HCT116 (cell line): ENCODE measurements at regions not wholly inside any gene's neighbourhood (a gene's known extent, or its start where the extent isn't known, plus 50 kb on each side); places are given as distances from the start of the nearest gene placed in this dataset.

ENCODE experiments used
- ATAC-seq: fragments of 200-7000 bp; cut with Tn5 transposase; 2 replicates; pipeline ENCODE4 v1.9.1; 2020; ENCODE audit warnings: mild to moderate bottlenecking, moderate library complexity
- BruUV-seq: library from RNA; stranded (reverse); fragments of 400-500 nt; replicated peaks from 2 replicates; lab custom pipeline; 2021; lab: Mats Ljungman, UMichigan
- CTCF ChIA-PET: fragments of 300-600 bp; sonication (Branson Sonifier 250); formaldehyde crosslinking; loops from one replicate; lab custom pipeline; 2021; ENCODE audit warnings: antibody characterized with exemption; lab: Charles Lee
- POLR2A ChIA-PET: fragments of 300-600, 350-600 bp; sonication (Branson Sonifier 250); formaldehyde crosslinking; loops from one replicate; lab custom pipeline; 2021; ENCODE audit warnings: antibody characterized with exemption; lab: Charles Lee
- RAD21 ChIA-PET, 2 experiments: fragments of 300-600 bp; sonication (Branson Sonifier 250); formaldehyde crosslinking; loops; one replicate each; lab custom pipeline; 2023; ENCODE audit warnings: low total read pairs in 2 of 2; ENCODE audit not compliant: uncharacterized antibody in 2 of 2, unreplicated experiment in 2 of 2, low non-redundant PET in 1 of 2; lab: Charles Lee
- DNase-seq: peaks from one replicate; pipeline ENCODE4 v3.0.0-alpha.2; 2010; ENCODE audit warnings: low read depth, low spot score
- H2AFZ ChIP-seq: fragments of 200-600 bp; shearing (Covaris generic), sonication (generic); 2 replicates; pipeline ENCODE4 v1.6.1; 2017; ENCODE audit warnings: low read depth, mixed run types, mixed read lengths, antibody characterized with exemption, low read length; ENCODE audit not compliant: poor library complexity, severe bottlenecking
- H3K27ac ChIP-seq: 2 replicates; pipeline ENCODE4 v1.5.1; 2012; ENCODE audit warnings: low read depth, low read length
- H3K27me3 ChIP-seq: fragments of 200-600 bp; sonication (generic); 2 replicates; pipeline ENCODE4 v1.6.1; 2016; ENCODE audit warnings: mixed run types, low read length, mixed read lengths; ENCODE audit not compliant: insufficient read depth
- H3K36me3 ChIP-seq, 2 experiments: fragments of 200-500 bp in 1 of 2; fragments of 200-600 bp in 1 of 2; sonication (Bioruptor generic) in 1 of 2; sonication (generic) in 1 of 2; 2 replicates each; pipeline versions ENCODE4 v1.5.1 to v1.6.1; 2014 to 2016; ENCODE audit warnings: low read length in 2 of 2, inconsistent platforms in 1 of 2, mixed read lengths in 1 of 2, mixed run types in 1 of 2; ENCODE audit not compliant: insufficient read depth in 2 of 2, control insufficient read depth in 1 of 2
- H3K4me1 ChIP-seq, 2 experiments: fragments of 200-600 bp in 1 of 2; sonication (generic) in 1 of 2; 2 replicates each; pipeline versions ENCODE4 v1.5.1 to v1.6.1; 2012 to 2017; ENCODE audit warnings: low read length in 2 of 2, inconsistent platforms in 1 of 2, mild to moderate bottlenecking in 1 of 2, mixed read lengths in 1 of 2, mixed run types in 1 of 2, moderate library complexity in 1 of 2; ENCODE audit not compliant: insufficient read depth in 2 of 2, control insufficient read depth in 1 of 2
- H3K4me2 ChIP-seq: fragments of 200-600 bp; sonication (generic); 2 replicates; pipeline ENCODE4 v1.6.1; 2017; ENCODE audit warnings: mixed run types, low read length, mixed read lengths
- H3K4me3 ChIP-seq, 2 experiments: fragments of 200-600 bp in 1 of 2; sonication (generic) in 1 of 2; replicated peaks in 1 of 2; 2 replicates each; pipeline ENCODE4 v1.5.1; 2011 to 2016; ENCODE audit warnings: low read length in 2 of 2, control low read depth in 1 of 2, low read depth in 1 of 2, mild to moderate bottlenecking in 1 of 2, mixed read lengths in 1 of 2, mixed run types in 1 of 2
- H3K79me2 ChIP-seq: fragments of 200-600 bp; sonication (generic); 2 replicates; pipeline ENCODE4 v1.6.1; 2017; ENCODE audit warnings: mild to moderate bottlenecking, mixed run types, low read length, moderate library complexity, mixed read lengths; ENCODE audit not compliant: insufficient read depth
- H3K9ac ChIP-seq: fragments of 200-600 bp; sonication (generic); 2 replicates; pipeline ENCODE4 v1.6.1; 2016; ENCODE audit warnings: low read length, mixed read lengths
- H3K9me2 ChIP-seq: fragments of 200-600 bp; sonication (generic), shearing (Covaris generic); 2 replicates; pipeline ENCODE4 v1.6.1; 2017; ENCODE audit warnings: mixed run types, mild to moderate bottlenecking, moderate library complexity; ENCODE audit not compliant: insufficient read depth
- H3K9me3 ChIP-seq, 2 experiments: fragments of 200-500 bp in 1 of 2; fragments of 200-600 bp in 1 of 2; sonication (Bioruptor generic) in 1 of 2; sonication (generic) in 1 of 2; 2 replicates each; pipeline ENCODE4 v1.6.1; 2014 to 2017; ENCODE audit warnings: low read length in 2 of 2, mixed read lengths in 2 of 2, inconsistent platforms in 1 of 2, low read depth in 1 of 2, mild to moderate bottlenecking in 1 of 2, mixed run types in 1 of 2, moderate library complexity in 1 of 2; ENCODE audit not compliant: control insufficient read depth in 1 of 2, insufficient read depth in 1 of 2
- H4K20me1 ChIP-seq: fragments of 200-600 bp; sonication (generic), shearing (Covaris generic); 2 replicates; pipeline ENCODE4 v1.6.1; 2017; ENCODE audit warnings: mixed run types, mild to moderate bottlenecking, moderate library complexity; ENCODE audit not compliant: insufficient read depth
- CEBPB ChIP-seq: IDR thresholded peaks from 2 replicates; pipeline ENCODE4 v1.6.1; 2012; ENCODE audit warnings: low read depth
- EGR1 ChIP-seq: IDR thresholded peaks from 2 replicates; pipeline ENCODE4 v1.6.1; 2012; ENCODE audit warnings: low read depth
- EZH2 ChIP-seq: fragments of 200-600 bp; sonication (generic); IDR thresholded peaks from 2 replicates; pipeline ENCODE4 v1.6.1; 2017; ENCODE audit warnings: antibody characterized with exemption, mixed run types
- EZH2phosphoT487 ChIP-seq: fragments of 200-600 bp; IDR thresholded peaks from 2 replicates; pipeline ENCODE4 v1.6.1; 2018; ENCODE audit warnings: antibody characterized with exemption, borderline replicate concordance
- FOSL1 ChIP-seq: IDR thresholded peaks from 2 replicates; pipeline ENCODE4 v1.6.1; 2012; ENCODE audit warnings: low read depth
- JUND ChIP-seq: IDR thresholded peaks from 2 replicates; pipeline ENCODE4 v1.6.1; 2012
- SIN3A ChIP-seq: IDR thresholded peaks from 2 replicates; pipeline ENCODE4 v1.6.1; 2012; ENCODE audit warnings: low read depth
- SP1 ChIP-seq: IDR thresholded peaks from 2 replicates; pipeline ENCODE4 v1.6.1; 2012; ENCODE audit warnings: low read depth
- SRF ChIP-seq: IDR thresholded peaks from 2 replicates; pipeline ENCODE4 v1.6.1; 2012; ENCODE audit warnings: low read depth
- TCF7L2 ChIP-seq: IDR thresholded peaks from 2 replicates; pipeline ENCODE4 v1.7.0; 2011; ENCODE audit warnings: borderline replicate concordance, inconsistent platforms; ENCODE audit not compliant: insufficient read depth, insufficient read length; ENCODE audit errors: extremely low read depth
- ZFX ChIP-seq: fragments of 450-650 bp; IDR thresholded peaks from 2 replicates; pipeline ENCODE4 v1.6.1; 2017
- intact Hi-C: fragments of 100-400 bp; cut with micrococcal nuclease; formaldehyde crosslinking; loops from 2 replicates; pipeline ENCODE4 v1.10.0; 2022
- TF ChIP-seq, protein P1 (sequence below): IDR thresholded peaks from 2 replicates; pipeline ENCODE4 v1.6.1; 2012
- TF ChIP-seq, protein P2 (sequence below): IDR thresholded peaks from 2 replicates; pipeline ENCODE4 v1.6.1; 2012; ENCODE audit warnings: low read depth
- TF ChIP-seq, protein P3 (sequence below): IDR thresholded peaks from 2 replicates; pipeline ENCODE4 v1.6.1; 2012

GRCh38 chr2:217179854-217180253 is 320.0 kb upstream of the TNP1 start:
- RAD21 ChIA-PET, result no interaction called here
- H2AFZ ChIP-seq, result no peak overlapping the region
- no peak for TF ChIP-seq EZH2phosphoT487
- no peak for TF ChIP-seq TCF7L2
- TF ChIP-seq FOSL1, result no peak
- no peak for TF ChIP-seq JUND
- TF ChIP-seq ZFX, result no peak
- no peak for TF ChIP-seq EGR1
- no peak for TF ChIP-seq SRF
- no peak for TF ChIP-seq EZH2
- TF ChIP-seq, protein P1, sequence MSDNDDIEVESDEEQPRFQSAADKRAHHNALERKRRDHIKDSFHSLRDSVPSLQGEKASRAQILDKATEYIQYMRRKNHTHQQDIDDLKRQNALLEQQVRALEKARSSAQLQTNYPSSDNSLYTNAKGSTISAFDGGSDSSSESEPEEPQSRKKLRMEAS, result no peak
- no peak for TF ChIP-seq SP1
- TF ChIP-seq, protein P2, sequence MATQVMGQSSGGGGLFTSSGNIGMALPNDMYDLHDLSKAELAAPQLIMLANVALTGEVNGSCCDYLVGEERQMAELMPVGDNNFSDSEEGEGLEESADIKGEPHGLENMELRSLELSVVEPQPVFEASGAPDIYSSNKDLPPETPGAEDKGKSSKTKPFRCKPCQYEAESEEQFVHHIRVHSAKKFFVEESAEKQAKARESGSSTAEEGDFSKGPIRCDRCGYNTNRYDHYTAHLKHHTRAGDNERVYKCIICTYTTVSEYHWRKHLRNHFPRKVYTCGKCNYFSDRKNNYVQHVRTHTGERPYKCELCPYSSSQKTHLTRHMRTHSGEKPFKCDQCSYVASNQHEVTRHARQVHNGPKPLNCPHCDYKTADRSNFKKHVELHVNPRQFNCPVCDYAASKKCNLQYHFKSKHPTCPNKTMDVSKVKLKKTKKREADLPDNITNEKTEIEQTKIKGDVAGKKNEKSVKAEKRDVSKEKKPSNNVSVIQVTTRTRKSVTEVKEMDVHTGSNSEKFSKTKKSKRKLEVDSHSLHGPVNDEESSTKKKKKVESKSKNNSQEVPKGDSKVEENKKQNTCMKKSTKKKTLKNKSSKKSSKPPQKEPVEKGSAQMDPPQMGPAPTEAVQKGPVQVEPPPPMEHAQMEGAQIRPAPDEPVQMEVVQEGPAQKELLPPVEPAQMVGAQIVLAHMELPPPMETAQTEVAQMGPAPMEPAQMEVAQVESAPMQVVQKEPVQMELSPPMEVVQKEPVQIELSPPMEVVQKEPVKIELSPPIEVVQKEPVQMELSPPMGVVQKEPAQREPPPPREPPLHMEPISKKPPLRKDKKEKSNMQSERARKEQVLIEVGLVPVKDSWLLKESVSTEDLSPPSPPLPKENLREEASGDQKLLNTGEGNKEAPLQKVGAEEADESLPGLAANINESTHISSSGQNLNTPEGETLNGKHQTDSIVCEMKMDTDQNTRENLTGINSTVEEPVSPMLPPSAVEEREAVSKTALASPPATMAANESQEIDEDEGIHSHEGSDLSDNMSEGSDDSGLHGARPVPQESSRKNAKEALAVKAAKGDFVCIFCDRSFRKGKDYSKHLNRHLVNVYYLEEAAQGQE, result no peak
- TF ChIP-seq, protein P3, sequence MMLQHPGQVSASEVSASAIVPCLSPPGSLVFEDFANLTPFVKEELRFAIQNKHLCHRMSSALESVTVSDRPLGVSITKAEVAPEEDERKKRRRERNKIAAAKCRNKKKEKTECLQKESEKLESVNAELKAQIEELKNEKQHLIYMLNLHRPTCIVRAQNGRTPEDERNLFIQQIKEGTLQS, result no peak
- TF ChIP-seq CEBPB, result no peak
- TF ChIP-seq SIN3A, result no peak
- TF ChIP-seq, all 23 proteins: peak for 0
- Histone ChIP-seq H3K36me3 (no peaks in the 10 kb centered on the region), H3K9me2 (no peaks in the 10 kb centered on the region), H3K79me2 (no peaks in the 10 kb centered on the region), H3K4me3 (no peak overlapping the region), H3K9ac (no peak overlapping the region), H3K4me2 (no peak overlapping the region), H4K20me1 (no peaks in the 10 kb centered on the region), H3K27me3 (no peaks in the 10 kb centered on the region; the same call in 1 of the 2 replicates), H3K4me1 (no peaks in the 10 kb centered on the region), H3K9me3 (peaks cover 0 to 4% of the 10 kb centered on the region in 2 experiments; a peak in 1 of 4 replicates), H3K27ac (no peak overlapping the region)
- ChIA-PET POLR2A (no interaction called here), CTCF (no interaction called here)
- no peak for DNase-seq
- intact Hi-C loops, result no loop called here
- no TSS peak for BruUV-seq
- ATAC-seq, result no peak
